ENCODE measurements at regions not wholly inside any gene's neighbourhood (a gene's known extent, or its start where the extent isn't known, plus 50 kb on each side); places are given as distances from the start of the nearest gene placed in this dataset.

GRCh38 chr1:229851511-229851910 lies 215.5 kb upstream of the GALNT2 start (continued):
- TF ChIP-seq CTCF (IDR thresholded peaks at IDR 0.05; ENCODE audit: control extremely low read depth in 1 of 3, insufficient read depth in 1 of 3, low read depth in 1 of 3, low read length in 3 of 3) (no peak), SP1 (IDR thresholded peaks at IDR 0.05; ENCODE audit: low read depth, low read length) (no peak), SIN3A (conservative IDR thresholded peaks at IDR 0.05 in 1 of 2, IDR thresholded peaks at IDR 0.05 in 1 of 2; ENCODE audit: low read depth in 1 of 2, low read length in 2 of 2) (no peak), JUN (IDR thresholded peaks at IDR 0.05; ENCODE audit: low read depth, low read length) (no peak), CTBP2 (IDR thresholded peaks at IDR 0.05; ENCODE audit: borderline replicate concordance, insufficient read depth, insufficient read length, low read length) (no peak)
